Astrocyte (in vitro differentiated cells and primary cell): ENCODE measurements at regions not wholly inside any gene's neighbourhood (a gene's known extent, or its start where the extent isn't known, plus 50 kb on each side); places are given as distances from the start of the nearest gene placed in this dataset.

ENCODE experiments used
- DNase-seq: peaks from one replicate; pipeline ENCODE4 v3.0.0-alpha.2; 2010; ENCODE audit warnings: low read depth
- FAIRE-seq: peaks from 2 replicates; lab custom pipeline; 2011; peaks lifted over from hg19 to GRCh38; lab: Jason Lieb, UNC
- H2AFZ ChIP-seq: 2 replicates; pipeline ENCODE4 v1.6.0; 2012; ENCODE audit warnings: low read depth, low read length, inconsistent platforms
- H3K27ac ChIP-seq: 2 replicates; pipeline ENCODE4 v1.5.1; 2011; ENCODE audit warnings: low read depth, low read length, inconsistent platforms
- H3K27me3 ChIP-seq: 2 replicates; pipeline ENCODE4 v1.6.0; 2011; ENCODE audit warnings: low read length, inconsistent platforms; ENCODE audit not compliant: insufficient read depth
- H3K36me3 ChIP-seq: 2 replicates; pipeline ENCODE4 v1.5.1; 2011; ENCODE audit warnings: low read length, inconsistent platforms; ENCODE audit not compliant: insufficient read depth
- H3K4me1 ChIP-seq: 2 replicates; pipeline ENCODE4 v1.5.1; 2011; ENCODE audit warnings: low read length, inconsistent platforms; ENCODE audit not compliant: insufficient read depth
- H3K4me2 ChIP-seq: 2 replicates; pipeline ENCODE4 v1.6.0; 2012; ENCODE audit warnings: low read length, inconsistent platforms
- H3K4me3 ChIP-seq: 2 replicates; pipeline ENCODE4 v1.5.1; 2011; ENCODE audit warnings: low read depth, mild to moderate bottlenecking, low read length, inconsistent platforms; ENCODE audit not compliant: insufficient read depth
- H3K79me2 ChIP-seq: 2 replicates; pipeline ENCODE4 v1.6.0; 2012; ENCODE audit warnings: mild to moderate bottlenecking, low read length, inconsistent platforms; ENCODE audit not compliant: insufficient read depth
- H3K9ac ChIP-seq: 2 replicates; pipeline ENCODE4 v1.6.0; 2012; ENCODE audit warnings: mild to moderate bottlenecking, low read length, inconsistent platforms
- H3K9me3 ChIP-seq: 2 replicates; pipeline ENCODE4 v1.5.1; 2012; ENCODE audit warnings: low read depth, mild to moderate bottlenecking, low read length, inconsistent platforms; ENCODE audit not compliant: insufficient read depth
- H4K20me1 ChIP-seq: 2 replicates; pipeline ENCODE4 v1.6.0; 2012; ENCODE audit warnings: low read length, inconsistent platforms; ENCODE audit not compliant: insufficient read depth
- H3K27ac Mint-ChIP-seq: one replicate; pipeline ENCODE4 v1.8.0; 2021; ENCODE audit warnings: mild to moderate bottlenecking, mixed read lengths; ENCODE audit not compliant: unreplicated experiment
- H3K27me3 Mint-ChIP-seq: one replicate; pipeline ENCODE4 v1.8.0; 2021; ENCODE audit warnings: low read depth, mixed read lengths; ENCODE audit not compliant: unreplicated experiment
- H3K36me3 Mint-ChIP-seq: one replicate; pipeline ENCODE4 v1.8.0; 2021; ENCODE audit warnings: low read depth, mixed read lengths; ENCODE audit not compliant: unreplicated experiment
- H3K4me1 Mint-ChIP-seq: one replicate; pipeline ENCODE4 v1.8.0; 2021; ENCODE audit warnings: low read depth, mixed read lengths; ENCODE audit not compliant: unreplicated experiment
- H3K4me3 Mint-ChIP-seq: one replicate; pipeline ENCODE4 v1.8.0; 2021; ENCODE audit warnings: mild to moderate bottlenecking, moderate library complexity, mixed read lengths; ENCODE audit not compliant: unreplicated experiment
- H3K9me3 Mint-ChIP-seq: one replicate; pipeline ENCODE4 v1.8.0; 2021; ENCODE audit warnings: mild to moderate bottlenecking, mixed read lengths; ENCODE audit not compliant: unreplicated experiment
- EZH2 ChIP-seq: IDR thresholded peaks from 2 replicates; pipeline ENCODE4 v1.6.1; 2012; ENCODE audit warnings: mild to moderate bottlenecking, low read length, inconsistent platforms; ENCODE audit not compliant: insufficient read depth
- TF ChIP-seq, protein P1 (sequence below): IDR thresholded peaks from 2 replicates; pipeline ENCODE4 v1.5.1; 2011; ENCODE audit warnings: low read depth, mild to moderate bottlenecking, inconsistent platforms, low read length, moderate library complexity; ENCODE audit not compliant: insufficient read depth

DNA sequence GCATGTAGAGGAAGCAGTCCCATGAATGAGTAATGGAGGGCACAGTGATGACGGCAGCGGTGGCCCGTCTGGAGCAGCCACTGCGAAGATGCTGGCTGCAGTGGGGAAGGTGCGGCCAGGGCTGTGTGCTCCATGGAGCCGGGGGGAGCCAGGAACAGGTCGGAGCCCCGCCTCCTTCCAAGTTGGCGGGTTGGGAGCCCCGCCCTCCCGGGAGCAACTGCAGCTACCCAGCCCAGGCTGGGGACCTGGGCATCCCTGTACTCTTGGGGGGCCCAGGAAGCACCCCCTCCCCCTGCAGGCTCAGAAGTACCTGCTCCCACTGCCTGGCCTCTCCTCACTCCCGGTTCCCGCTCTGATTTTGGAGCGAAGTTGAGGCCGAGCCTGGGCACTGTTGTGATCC is 175.1 kb upstream of the ADCY1 start:
- FAIRE-seq (no peak), DNase-seq (no peak)
- peaks cover 8% of the 10 kb centered on the region for H3K4me1 Mint-ChIP-seq
- Histone ChIP-seq H3K9me3 (peaks cover 5% of the 10 kb centered on the region), H3K27ac (no peak overlapping the region), H4K20me1 (no peaks in the 10 kb centered on the region), H3K4me1 (peaks cover 10% of the 10 kb centered on the region), H3K79me2 (no peaks in the 10 kb centered on the region), H3K4me3 (no peak overlapping the region), H3K4me2 (no peak overlapping the region), H3K27me3 (peaks cover under 1% of the 10 kb centered on the region), H2AFZ (no peak overlapping the region), H3K36me3 (no peaks in the 10 kb centered on the region), H3K9ac (no peak overlapping the region)
- peaks cover 2% of the 10 kb centered on the region for H3K36me3 Mint-ChIP-seq
- no peak overlapping the region for H3K27ac Mint-ChIP-seq
- no peak overlapping the region for H3K4me3 Mint-ChIP-seq
- H3K9me3 Mint-ChIP-seq = peaks cover 11% of the 10 kb centered on the region
- TF ChIP-seq, protein P1, sequence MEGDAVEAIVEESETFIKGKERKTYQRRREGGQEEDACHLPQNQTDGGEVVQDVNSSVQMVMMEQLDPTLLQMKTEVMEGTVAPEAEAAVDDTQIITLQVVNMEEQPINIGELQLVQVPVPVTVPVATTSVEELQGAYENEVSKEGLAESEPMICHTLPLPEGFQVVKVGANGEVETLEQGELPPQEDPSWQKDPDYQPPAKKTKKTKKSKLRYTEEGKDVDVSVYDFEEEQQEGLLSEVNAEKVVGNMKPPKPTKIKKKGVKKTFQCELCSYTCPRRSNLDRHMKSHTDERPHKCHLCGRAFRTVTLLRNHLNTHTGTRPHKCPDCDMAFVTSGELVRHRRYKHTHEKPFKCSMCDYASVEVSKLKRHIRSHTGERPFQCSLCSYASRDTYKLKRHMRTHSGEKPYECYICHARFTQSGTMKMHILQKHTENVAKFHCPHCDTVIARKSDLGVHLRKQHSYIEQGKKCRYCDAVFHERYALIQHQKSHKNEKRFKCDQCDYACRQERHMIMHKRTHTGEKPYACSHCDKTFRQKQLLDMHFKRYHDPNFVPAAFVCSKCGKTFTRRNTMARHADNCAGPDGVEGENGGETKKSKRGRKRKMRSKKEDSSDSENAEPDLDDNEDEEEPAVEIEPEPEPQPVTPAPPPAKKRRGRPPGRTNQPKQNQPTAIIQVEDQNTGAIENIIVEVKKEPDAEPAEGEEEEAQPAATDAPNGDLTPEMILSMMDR = no peak
- TF ChIP-seq EZH2 = no peak
- H3K27me3 Mint-ChIP-seq = peaks cover 18% of the 10 kb centered on the region

DNA sequence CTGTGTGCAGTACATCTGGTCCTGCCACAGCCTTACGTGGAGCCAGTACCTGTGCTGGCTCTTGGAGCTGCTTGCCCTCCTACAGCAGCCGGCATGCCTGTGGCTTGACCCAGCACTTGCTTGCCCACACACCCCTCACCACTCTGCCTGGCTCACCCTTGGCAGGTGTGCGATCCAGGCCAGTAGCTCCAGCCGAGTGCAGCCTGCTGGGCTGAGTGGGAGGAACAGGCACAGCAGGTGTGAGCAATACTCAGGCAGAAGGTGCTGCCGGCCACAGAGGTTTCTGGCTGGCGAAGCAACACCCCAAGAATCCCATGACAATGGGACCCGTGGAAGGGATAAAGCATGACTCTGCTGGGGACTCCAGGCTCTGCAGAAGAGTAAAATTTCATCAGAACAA is 173.5 kb upstream of the ADCY1 start:
- H2AFZ ChIP-seq = no peak overlapping the region
- H3K36me3 ChIP-seq = no peaks in the 10 kb centered on the region
- H3K27ac Mint-ChIP-seq = peak overlapping the region; percentile 26
- peaks cover 2% of the 10 kb centered on the region for H3K36me3 Mint-ChIP-seq
- FAIRE-seq (no peak), DNase-seq (no peak)
- no peaks in the 10 kb centered on the region for H3K79me2 ChIP-seq
- H3K4me2 ChIP-seq = no peak overlapping the region
- H3K4me1 Mint-ChIP-seq = peaks cover 8% of the 10 kb centered on the region
- TF ChIP-seq EZH2 = no peak
- TF ChIP-seq, protein P1 = no peak
- no peak overlapping the region for H3K4me3 ChIP-seq
- H3K27ac ChIP-seq = no peak overlapping the region
- H3K9ac ChIP-seq = no peak overlapping the region
- peaks cover 31% of the 10 kb centered on the region for H3K27me3 Mint-ChIP-seq
- H3K4me1 ChIP-seq = peaks cover 10% of the 10 kb centered on the region
- no peaks in the 10 kb centered on the region for H4K20me1 ChIP-seq
- H3K4me3 Mint-ChIP-seq = no peak overlapping the region
- H3K9me3 ChIP-seq = peaks cover 5% of the 10 kb centered on the region
- H3K27me3 ChIP-seq = peaks cover 7% of the 10 kb centered on the region
- peaks cover 8% of the 10 kb centered on the region for H3K9me3 Mint-ChIP-seq

DNA sequence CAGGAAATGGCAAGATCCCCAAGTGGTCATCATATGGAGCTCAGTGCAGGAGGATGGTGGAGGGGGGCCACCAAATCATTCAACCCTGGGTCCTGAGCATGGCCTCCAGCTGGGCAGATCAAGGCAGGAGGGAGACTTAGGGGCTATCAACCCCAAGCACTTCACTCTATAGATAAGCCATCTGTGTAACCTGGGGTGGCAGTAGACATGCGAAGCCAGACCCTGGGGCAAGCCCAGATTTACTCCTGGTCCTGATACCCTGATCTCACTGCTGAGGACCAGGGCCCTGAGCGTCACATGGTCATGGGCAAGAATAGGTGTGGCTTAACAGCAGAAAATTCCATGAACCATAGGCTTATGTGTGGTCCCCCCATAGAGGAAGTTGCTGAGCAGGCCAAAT is 173.0 kb upstream of the ADCY1 start:
- Histone ChIP-seq H3K27ac (no peak overlapping the region), H3K27me3 (peaks cover 7% of the 10 kb centered on the region), H3K36me3 (no peaks in the 10 kb centered on the region), H3K4me1 (peaks cover 7% of the 10 kb centered on the region), H3K4me3 (no peak overlapping the region), H4K20me1 (no peaks in the 10 kb centered on the region), H3K9me3 (peaks cover 5% of the 10 kb centered on the region), H3K79me2 (no peaks in the 10 kb centered on the region), H2AFZ (no peak overlapping the region), H3K9ac (no peak overlapping the region), H3K4me2 (no peak overlapping the region)
- FAIRE-seq (no peak), DNase-seq (no peak)
- TF ChIP-seq EZH2 = no peak
- TF ChIP-seq, protein P1 = no peak
- Mint-ChIP-seq H3K4me1 (peaks cover 8% of the 10 kb centered on the region), H3K27ac (peak overlapping the region; percentile 26), H3K4me3 (no peak overlapping the region), H3K9me3 (peaks cover 8% of the 10 kb centered on the region), H3K36me3 (peaks cover 2% of the 10 kb centered on the region), H3K27me3 (peaks cover 35% of the 10 kb centered on the region)
